ENCODE measurements at regions not wholly inside any gene's neighbourhood (a gene's known extent, or its start where the extent isn't known, plus 50 kb on each side); places are given as distances from the start of the nearest gene placed in this dataset.

DNA sequence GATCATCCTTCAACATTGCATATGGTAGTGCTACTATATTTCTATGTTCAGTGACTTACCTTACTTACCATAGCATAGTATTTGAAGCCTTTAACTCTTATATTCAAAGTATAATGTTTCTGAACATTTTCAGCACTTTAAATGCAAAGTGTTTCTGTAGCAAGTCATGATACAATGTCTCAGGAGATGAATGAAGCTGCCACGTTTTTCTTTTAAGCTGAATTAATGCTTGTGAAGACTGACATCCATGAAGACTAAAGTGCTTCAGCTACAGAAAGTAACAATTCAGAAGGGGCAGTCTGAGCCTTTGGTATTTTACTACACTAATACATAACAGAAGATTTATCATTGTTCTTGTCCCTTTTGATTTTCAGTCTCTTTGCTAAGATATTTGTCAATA is 709.1 kb upstream of the ARRDC3 start:
- DNase-seq (ENCODE audit: low spot score) (no peak), ATAC-seq (ENCODE audit: low FRiP score) (no peak)
- TF ChIP-seq, protein P1, sequence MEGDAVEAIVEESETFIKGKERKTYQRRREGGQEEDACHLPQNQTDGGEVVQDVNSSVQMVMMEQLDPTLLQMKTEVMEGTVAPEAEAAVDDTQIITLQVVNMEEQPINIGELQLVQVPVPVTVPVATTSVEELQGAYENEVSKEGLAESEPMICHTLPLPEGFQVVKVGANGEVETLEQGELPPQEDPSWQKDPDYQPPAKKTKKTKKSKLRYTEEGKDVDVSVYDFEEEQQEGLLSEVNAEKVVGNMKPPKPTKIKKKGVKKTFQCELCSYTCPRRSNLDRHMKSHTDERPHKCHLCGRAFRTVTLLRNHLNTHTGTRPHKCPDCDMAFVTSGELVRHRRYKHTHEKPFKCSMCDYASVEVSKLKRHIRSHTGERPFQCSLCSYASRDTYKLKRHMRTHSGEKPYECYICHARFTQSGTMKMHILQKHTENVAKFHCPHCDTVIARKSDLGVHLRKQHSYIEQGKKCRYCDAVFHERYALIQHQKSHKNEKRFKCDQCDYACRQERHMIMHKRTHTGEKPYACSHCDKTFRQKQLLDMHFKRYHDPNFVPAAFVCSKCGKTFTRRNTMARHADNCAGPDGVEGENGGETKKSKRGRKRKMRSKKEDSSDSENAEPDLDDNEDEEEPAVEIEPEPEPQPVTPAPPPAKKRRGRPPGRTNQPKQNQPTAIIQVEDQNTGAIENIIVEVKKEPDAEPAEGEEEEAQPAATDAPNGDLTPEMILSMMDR (IDR thresholded peaks at IDR 0.05) = no peak

- no peak for ATAC-seq (ENCODE audit: low FRiP score)
- DNase-seq (ENCODE audit: low spot score) = no peak
- TF ChIP-seq, protein P1 (IDR thresholded peaks at IDR 0.05) = no peak
Measured at GRCh38 chr5:92086059-92086811, 703.1 kb upstream of the ARRDC3 start.

DNA sequence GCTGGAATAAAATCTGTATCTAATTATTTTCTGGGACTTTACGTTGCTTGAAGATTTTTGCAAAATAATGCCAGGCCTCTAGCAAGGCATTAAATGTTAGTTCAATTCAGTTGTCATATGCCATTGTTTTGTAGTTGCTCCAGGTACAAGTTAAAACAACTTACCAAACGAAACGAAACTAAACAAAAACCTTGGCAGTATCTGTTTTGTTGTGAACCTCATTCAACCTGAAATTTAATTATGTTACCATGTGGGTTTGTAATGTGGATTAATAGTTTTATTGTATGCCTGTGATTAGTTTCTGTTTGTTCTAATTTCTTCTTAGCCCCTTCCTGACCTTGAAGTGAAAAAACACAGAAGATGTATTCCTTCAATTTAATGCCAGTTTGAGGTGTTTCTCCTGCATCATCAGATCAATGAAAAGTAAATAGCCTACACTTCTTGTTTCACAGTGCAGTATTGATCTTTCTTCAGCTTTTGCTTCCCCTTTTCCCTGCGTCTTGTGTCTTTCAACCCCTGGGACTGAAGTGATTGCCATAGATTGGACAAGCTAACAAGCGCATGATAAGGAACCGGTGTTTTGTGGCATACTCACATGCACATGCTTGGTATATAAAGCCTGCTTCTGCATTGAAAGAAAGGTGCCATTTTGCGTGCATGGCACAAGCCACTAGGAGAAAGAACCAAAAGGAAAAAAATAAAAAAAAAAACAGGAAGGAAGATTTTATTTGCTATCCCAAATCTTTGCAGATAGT is 699.0 kb upstream of the ARRDC3 start:
- ATAC-seq (ENCODE audit: low FRiP score) = no peak
- TF ChIP-seq, protein P1 (IDR thresholded peaks at IDR 0.05) = no peak
- no peak for DNase-seq (ENCODE audit: low spot score)

DNA sequence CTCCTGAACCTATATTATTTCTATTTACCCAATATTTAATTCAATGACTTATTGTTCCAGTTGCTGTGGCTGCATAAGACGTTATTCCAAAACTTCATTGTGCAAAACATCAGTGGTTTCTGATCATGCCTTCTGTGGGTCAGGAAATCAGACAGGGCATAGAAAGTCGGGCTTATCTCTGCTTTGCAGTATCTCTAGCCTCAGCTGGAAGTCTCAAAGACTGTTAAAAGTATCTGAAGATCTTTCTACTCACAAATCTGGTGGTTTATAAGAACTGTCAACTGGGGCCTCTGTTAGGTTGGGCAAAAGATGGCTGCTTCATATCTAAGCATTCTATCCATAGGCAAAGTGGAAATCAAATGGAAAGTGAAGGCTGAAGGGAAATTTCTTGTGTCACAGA is 687.7 kb upstream of the ARRDC3 start:
- TF ChIP-seq, protein P1 (IDR thresholded peaks at IDR 0.05) = no peak
- DNase-seq (ENCODE audit: low spot score) (no peak), ATAC-seq (ENCODE audit: low FRiP score) (no peak)

DNA sequence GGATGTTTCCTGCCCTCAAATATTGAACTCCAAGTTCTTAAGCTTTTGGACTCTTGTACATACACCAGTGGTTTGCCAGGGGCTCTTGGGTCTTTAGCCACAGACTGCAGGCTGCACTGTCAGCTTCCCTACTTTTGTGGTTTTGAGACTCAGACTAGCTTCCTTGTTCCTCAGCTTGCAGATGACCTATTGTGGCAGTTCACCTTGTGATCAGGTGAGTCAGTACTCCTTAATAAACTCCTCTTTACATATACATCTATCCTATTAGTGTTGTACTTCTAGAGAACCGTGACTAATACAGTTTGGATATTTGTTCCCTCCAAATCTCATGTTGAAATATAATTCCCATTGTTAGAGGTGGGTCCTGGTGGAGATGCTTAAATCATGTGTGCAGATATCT is 681.9 kb upstream of the ARRDC3 start:
- ATAC-seq (ENCODE audit: low FRiP score) (no peak), DNase-seq (ENCODE audit: low spot score) (no peak)
- TF ChIP-seq, protein P1 (IDR thresholded peaks at IDR 0.05) = no peak

DNA sequence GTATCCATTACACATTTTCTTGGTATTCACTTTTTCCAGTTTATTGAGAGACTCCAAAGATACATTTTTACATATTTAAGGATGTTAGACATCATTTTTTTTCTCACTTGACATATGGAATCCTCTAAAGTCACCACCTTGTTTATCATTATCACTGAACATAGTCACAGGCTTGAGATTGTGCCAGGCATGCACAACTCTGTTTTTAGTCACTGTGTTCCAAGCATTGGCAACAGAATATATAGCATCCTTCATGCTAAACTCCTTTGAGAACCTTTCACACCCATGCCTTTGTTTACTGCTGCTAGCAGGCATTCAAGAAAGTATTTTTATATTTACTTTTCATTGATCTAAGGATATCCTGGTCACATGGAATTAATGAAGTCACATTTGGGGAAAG is 668.6 kb upstream of the ARRDC3 start:
- TF ChIP-seq, protein P1 (IDR thresholded peaks at IDR 0.05) = no peak
- ATAC-seq (ENCODE audit: low FRiP score) = no peak
- DNase-seq (ENCODE audit: low spot score) = no peak

DNA sequence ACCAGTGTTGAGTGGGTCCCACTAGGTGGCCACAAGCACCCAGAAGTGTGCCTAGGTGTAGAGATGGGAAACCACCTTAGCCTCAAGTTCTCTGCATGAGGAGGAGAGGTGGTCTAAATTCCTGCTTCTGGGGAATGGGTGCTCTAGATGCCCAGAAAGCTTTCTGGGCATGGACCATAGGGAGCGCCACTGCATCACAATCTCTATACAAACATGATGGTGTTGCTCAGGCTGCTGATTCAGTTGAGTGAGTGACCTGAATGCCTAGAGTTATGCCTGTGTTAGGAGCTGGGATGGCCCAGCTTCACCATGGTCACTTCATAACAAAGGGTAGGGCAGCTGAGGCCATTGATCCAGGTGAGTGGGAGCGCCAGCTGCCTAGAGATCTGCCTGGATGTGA is 667.9 kb upstream of the ARRDC3 start:
- DNase-seq (ENCODE audit: low spot score) (no peak), ATAC-seq (ENCODE audit: low FRiP score) (no peak)
- TF ChIP-seq, protein P1 (IDR thresholded peaks at IDR 0.05) = no peak
